Hepatocyte (in vitro differentiated cells): ENCODE measurements at regions not wholly inside any gene's neighbourhood (a gene's known extent, or its start where the extent isn't known, plus 50 kb on each side); places are given as distances from the start of the nearest gene placed in this dataset.

Experiments
- CTCF ChIP-seq: fragments of 200-600 bp; sonication (generic); IDR thresholded peaks from 2 replicates; pipeline ENCODE4 v1.5.1; 2016; ENCODE audit warnings: antibody characterized with exemption, mild to moderate bottlenecking; ENCODE audit not compliant: poor library complexity
- EZH2 ChIP-seq: fragments of 200-600 bp; sonication (generic); IDR thresholded peaks from 2 replicates; pipeline ENCODE4 v1.6.1; 2016; ENCODE audit warnings: antibody characterized with exemption, mild to moderate bottlenecking, borderline replicate concordance

- no peak for TF ChIP-seq CTCF
- TF ChIP-seq EZH2 = no peak
Observed at GRCh38 chr15:23910030-23910429, 222.9 kb upstream of the NDN start.
